GM18858 (cell line): ENCODE measurements at regions not wholly inside any gene's neighbourhood (a gene's known extent, or its start where the extent isn't known, plus 50 kb on each side); places are given as distances from the start of the nearest gene placed in this dataset.
A peak's percentile ranks its signal among the peaks of the same experiment; 100 is the strongest.
"Not testable (repeated sequence)": the region's sequence is repeated elsewhere in the genome, so short reads cannot be mapped to it uniquely, and the experiment has no call there.

Source experiments
- ATAC-seq: cut with Tn5 transposase; IDR thresholded peaks from one replicate; pipeline ENCODE4 v1.9.1; 2021; ENCODE audit not compliant: unreplicated experiment

DNA sequence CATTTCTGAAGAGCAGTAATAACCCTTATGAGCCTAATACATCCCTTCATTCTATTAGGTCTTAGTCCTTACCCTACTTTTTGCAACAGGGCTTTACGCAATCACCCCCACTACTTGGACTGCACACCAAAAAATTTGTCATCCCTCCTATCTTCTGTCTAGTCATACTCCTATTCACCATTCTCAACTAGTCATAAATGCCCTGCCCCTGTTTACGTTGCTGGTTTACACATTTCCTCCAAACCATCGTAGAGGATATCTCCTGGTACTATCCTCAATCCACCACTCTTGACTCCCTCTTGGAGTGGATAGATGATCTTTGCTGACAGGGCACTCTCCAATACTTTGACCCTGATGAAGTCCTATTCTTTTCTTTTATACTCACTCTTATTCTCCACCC is 98.2 kb upstream of the CCNG1 start:
- no peak for ATAC-seq

DNA sequence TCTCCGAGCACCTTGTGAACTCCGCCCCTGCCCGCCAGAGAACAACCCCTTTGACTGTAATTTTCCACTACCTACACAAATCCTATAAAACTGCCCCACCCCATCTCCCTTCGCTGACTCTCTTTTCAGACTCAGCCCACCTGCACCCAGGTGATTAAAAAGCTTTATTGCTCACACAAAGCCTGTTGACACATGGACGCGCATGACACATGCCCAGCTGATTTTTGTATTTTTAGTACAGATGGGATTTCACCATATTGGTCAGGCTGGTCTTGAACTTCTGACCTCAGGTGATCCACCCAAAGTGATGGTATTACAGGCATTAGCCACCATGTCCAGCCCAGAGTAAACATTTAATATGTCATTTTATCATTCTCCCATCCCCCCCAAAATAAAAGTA is 97.0 kb upstream of the CCNG1 start:
- ATAC-seq = not testable (repeated sequence)

DNA sequence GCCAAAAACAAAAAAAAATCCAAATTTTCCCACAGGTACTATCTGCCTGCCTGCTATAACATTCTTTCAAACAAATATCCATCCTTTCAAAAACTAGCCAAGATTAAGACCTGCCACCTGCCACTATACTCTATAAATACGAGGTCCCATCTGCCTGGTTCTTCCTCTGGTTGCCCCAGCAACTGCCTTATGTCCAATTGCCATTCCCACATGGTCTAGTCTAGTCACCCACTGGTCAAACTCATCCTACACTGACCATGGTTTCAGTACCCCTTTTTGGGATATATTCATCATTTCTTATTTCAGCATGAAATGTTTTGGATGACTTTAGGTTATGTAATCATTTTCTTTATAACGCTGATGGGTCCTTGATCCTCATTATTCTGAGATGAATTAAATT is 95.1 kb upstream of the CCNG1 start:
- ATAC-seq = no peak

DNA sequence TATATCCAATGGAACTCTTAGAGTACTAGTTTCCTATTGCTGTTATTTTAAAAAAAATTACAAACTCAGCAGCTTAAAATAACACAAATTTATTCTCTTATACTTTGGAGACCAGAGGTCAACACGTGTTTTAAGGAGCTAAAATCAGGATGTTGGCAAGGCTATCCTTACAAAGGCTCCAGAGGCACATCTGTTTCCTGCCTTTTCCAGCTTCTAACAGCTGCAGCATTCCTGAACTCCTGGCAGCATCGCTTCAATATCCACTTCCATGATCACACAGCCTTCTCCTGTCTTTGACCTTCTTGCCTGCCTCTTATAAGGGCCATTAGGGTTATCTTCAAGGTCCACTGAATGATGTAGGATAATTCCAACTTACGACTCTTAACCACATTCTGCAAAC is 92.2 kb upstream of the CCNG1 start:
- ATAC-seq = no peak

DNA sequence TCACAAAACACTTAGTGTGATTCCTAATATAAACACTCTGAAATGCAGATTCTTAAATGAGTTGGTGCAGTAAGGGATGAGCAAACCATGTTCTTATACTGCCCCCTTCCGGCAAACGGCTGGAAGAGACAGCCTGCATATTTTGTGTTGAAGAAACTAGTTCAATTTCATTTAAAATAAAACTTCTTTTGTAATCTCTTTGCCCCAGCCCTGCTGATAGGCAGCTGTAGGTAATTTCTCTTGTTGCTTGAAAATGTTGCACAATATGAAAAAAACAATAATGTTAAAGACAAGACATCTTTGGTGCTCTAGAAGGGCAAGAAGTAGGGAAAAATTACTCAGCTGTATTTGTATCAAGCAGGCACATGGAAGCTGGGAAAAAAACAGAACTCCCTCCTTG is 89.7 kb upstream of the CCNG1 start:
- ATAC-seq = peak; percentile 52

DNA sequence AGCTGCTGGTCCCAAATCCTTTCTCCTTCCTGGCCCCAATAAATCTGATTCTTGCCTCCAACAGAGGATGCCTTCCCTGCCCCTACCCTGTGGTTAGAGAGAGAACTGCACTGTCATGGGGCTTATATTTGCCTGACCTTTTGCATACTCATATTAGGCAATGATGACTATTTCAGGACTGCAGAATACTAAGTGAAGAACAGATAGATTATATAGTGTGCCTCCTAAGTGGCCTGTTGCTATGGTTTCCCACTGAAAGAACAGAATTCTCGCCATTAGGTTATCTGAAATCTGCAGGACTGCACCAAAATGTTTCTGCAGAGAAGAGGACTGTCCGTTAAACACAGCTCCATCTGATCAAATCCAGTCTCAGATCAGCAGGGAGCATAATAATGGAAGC is 87.3 kb upstream of the CCNG1 start:
- ATAC-seq = no peak

DNA sequence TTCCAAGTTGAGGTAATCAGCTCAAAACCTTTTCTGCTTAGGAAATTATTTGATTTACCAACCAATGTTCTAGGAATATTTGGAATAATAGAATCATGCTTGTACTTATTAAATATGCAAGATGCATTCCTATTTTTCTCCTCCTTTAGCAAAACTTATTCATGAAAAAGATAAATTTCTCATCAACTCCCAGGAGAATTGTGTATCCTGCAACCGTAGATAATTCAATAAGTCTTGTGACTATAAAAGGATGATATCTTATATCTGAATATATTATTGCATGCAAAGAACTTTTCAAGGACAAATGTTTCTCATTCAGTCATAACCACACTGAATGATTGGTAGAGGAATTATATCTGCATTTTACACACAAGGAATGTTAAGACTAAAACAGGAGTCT is 84.9 kb upstream of the CCNG1 start:
- no peak for ATAC-seq

DNA sequence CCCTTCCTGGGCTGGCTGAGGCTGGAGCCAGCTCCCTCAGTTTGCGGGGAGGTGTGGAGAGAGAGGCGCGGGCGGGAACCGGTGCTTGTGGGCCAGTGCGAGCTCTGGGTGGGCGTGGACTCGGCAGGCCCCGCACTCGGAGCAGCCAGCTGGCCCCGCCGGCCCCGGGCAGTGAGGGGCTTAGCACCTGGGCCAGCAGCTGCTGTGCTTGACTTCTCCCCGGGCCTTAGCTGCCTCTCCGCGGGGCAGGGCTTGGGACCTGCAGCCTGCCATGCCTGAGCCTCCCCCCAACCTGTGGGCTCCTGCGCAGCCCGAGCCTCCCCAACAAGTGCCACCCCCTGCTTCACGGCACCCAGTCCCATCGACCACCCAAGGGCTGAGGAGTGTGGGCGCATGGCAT is 81.6 kb upstream of the CCNG1 start:
- not testable (repeated sequence) for ATAC-seq

DNA sequence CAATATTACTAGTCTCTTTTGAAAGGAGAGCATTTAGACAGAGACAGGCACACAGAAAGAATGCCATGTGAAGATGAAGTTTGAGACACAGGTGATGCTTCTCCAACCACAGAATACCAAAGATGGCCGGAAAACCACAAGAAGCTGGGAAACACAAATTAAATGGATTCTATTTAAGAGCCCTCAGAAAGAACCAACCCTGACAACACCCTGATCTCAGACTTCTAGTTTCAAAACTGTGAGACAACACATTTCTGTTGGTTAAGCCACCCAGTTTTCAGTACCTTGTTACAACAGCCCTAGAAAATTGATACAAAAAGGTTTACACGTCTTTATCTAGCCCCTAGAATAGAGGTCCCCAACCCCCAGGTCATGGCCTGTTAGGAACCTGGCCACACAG is 79.8 kb upstream of the CCNG1 start:
- no peak for ATAC-seq

DNA sequence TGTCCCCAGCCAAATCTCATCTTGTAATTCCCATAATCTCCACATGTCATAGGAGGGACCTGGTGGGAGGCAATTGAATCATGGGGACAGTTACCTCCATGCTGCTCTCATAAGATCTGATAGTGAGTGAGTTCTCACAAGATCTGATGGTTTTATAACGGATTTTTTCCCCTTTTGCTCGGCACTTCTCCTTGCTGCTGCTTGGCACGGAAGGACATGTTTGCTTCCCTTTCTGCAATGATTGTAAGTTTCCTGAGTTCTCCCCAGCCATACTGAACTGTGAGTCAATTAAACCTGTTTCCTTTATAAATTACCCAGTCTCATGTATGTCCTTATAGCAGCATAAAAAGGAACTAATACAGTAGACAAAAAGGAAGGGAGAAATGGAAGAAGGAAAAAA is 76.7 kb upstream of the CCNG1 start:
- no peak for ATAC-seq

DNA sequence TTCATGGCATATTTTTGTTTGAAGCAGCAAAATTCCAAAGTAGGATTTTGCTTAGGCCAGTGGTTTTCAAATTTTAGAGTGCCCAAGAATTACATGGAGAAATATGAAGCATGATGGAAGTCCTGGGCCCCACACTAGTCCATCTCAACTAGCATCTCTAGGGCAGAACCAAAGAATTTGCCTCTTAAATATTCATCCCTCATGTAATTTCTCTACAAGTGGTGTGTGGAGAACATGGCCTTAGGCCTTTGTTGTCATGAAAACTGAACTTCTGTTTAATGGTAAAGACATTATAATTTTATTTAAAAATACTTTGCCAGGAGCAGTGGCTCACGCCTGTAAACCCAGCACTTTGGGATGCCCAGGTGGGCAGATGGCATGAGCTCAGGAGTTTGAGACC is 75.9 kb upstream of the CCNG1 start:
- no peak for ATAC-seq

DNA sequence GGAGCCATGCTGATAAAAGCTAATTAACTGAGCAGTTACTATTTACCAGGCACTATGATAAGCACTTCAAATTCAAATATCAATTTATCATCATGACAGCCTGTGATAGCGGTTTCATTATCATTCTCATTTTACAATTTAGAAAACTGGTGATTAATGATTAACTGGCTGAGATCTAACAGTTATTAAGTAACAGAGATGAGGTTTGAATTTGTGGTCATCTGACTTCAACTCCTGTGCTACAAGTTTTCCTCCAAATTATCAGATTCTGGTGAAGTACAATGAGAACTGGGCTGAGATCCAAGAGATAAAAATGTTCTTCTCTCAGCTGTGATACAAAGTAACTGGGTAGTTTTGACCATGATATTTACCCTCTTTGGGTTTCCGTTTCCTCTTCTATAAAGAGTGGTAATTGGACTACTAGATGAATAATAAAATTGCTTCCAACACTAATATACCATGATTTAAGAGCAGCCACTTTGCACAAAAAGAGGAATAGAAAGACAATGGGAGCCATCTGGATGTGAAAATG is 74.5 kb upstream of the CCNG1 start:
- no peak for ATAC-seq

DNA sequence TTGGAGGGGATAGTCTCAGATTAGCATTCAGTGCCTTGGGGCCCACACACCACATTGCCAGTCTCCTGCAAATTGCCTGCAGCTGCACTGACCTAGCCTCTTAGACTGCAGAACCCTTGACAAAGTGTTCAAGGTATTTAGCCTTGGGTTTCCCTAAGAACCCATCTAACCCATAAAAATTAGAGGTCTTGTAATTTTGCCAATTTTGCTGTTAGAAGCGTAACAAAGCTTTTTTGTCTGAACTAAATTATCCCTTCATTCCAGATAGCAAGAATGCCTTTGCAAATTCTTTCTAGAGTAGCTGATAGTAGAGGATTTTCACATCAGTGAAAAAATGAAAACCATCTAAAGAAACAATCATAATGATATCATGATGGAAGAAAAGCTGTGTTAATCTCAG is 74.0 kb upstream of the CCNG1 start:
- ATAC-seq = no peak

DNA sequence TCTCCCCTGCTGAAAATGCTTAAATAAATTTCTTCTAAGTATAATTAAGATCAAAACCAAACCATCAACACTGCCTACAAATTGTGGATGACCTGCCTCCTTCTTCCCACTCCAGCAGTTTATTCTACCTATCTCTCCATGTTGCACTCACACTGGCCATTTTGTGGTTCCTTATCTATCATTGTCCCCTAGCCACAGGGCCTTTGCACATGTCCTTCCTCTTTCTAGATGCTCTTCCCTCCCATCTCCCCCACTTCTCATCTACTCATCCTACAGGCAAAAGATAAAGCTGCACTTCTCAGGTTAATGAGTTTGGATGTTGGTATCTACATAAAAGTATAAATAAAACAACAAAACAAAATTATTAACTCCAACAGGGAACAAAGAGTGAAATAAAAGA is 70.6 kb upstream of the CCNG1 start:
- ATAC-seq = no peak

DNA sequence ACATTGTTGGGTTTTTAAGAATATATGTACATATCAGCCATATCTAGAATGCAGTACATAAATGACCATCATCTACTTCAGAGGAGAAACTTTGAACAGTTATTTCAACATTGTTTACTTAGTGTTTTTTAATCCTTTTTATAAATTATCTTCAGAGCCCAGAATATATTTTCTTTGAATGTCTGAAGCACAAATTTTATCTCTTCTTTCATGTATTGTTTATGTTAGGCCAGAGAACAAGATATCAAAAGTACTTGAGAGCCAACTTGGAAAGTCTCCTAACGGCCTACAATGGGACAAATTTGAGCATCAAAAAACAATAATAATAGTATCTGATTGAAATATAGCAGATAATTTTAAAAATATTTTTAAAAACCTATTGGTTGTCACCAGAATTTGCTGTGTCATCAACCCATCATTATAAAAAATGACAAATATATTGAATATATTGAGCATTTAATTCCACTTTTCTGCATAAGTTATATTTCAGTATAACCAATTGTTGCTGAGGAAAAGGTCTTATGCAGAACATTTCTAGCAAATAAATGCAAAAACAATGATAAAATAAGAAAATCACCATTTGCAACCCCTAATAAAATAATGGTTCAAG is 67.5 kb upstream of the CCNG1 start:
- no peak for ATAC-seq

DNA sequence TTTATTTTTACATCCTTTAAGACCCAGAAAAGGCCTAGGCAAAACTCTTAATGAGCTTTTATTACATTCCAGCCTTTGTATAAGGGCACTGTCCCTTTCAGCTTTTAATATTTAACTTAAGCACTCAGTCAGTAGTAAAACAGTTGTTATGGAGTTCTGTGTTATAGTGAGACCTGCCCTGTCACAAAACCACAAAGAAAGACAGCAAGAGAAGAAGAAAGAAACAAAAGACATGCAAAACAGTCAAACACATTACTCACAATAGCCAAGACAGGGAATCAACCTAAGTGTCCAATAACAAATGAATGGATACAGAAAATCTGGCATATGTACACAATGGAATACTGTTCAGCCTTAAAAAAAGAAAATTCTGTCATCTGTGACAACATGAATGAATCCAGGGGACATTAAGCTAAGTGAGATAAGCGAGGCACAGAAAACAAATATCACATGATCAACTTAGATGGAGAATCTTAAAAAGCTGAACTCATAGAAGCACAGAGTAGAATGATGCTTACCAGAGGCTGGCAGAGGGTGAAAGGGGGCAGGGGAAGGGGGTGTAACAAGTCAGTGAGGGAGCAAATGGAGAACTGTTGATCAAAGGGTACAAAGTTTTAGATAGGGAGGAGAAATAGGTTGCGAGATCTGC is 63.8 kb upstream of the CCNG1 start:
- peak; percentile 46 for ATAC-seq

DNA sequence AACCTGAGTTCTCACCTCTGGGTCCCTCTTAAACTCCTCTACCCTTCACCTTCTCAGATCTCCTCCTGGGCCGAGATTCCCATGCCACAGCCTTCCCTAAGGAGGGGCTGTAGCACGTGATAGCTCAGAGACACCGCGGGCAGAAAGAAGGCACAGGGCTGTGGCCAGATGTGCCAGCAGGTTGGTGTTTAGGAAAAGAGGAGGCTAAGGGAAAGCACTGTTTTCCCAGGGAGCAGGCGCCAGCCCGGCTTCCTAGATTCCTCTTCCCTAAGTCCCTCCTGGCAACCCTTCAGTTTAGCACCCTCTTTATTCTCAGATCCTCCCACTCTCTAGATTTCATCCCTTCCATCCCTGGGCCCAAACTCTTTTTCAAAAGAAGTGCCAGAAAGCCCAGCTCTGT is 59.4 kb upstream of the CCNG1 start:
- ATAC-seq = no peak

DNA sequence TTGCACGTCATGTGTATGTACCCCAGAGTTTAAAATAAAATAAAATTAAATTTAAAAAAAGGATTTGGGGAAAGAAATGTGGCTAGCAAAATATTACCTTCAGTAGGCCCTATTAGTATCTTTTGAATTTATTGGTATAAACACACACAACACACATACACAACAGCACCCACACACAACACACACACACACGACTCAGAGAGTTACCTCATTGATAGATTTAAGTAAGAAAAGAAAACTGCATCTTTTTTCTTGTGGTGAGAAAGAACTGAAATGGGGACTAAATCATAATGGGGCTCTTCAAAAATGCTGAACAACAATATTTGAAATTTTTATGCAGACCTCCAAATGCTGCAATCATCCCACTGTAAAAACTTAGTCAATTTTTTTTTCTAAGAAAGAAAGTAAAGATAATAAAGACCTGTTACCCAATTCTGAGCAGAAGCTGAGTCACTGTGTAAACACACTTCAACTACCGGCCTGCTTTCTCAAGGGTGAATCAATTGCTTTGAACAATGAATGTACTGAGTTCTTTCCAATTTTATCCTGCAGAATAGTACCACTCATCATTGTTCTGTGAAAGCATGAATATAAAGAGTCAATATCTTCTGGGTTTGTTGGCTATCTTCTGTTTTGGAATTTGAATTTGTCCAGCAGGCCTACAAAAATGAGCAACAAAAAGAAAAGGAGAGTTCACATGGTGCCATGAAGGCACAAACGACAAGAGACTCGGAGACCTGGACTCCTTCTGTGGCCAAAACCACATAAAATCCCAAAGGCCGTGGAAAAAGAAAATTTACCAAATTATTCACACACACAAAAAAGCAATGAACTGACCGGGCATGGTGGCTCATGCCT is 57.9 kb upstream of the CCNG1 start:
- no peak for ATAC-seq

DNA sequence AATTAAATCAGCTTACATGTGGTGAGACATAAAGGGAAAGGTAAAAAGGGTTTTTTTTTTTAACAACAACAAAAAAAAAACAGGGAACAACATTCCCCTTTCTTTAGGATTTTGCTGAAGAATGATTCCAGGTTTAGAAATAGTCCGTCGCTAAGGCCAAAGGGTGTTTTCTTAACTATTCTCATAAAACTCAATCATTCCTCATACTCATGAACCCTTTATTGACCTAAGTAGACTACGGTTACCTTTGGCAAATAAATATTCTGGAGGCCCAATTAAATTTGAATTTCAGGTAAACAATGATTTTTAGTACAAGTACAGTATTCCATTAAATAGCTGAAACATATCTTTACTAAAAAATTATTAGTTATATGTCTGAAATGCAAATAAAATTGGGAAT is 55.6 kb upstream of the CCNG1 start:
- ATAC-seq = no peak

DNA sequence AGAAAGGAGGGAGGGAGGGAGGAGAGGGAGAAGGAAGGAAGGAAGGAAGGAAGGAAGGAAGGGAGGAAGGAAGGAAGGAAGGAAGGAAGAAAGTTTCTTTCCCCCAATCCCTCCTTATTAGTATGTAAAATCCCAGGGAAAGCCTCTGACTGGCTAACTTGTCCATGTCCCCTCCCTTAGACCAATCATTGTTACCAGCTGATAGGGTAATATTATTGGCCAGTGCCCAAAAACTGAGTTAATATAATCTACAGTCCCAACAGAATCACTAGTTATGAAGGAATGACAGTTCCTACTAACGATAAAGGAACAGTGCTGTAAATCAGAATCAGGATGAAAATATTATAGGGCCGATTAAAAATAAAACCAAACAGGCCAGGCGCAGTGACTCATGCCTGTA is 53.6 kb upstream of the CCNG1 start:
- no peak for ATAC-seq

DNA sequence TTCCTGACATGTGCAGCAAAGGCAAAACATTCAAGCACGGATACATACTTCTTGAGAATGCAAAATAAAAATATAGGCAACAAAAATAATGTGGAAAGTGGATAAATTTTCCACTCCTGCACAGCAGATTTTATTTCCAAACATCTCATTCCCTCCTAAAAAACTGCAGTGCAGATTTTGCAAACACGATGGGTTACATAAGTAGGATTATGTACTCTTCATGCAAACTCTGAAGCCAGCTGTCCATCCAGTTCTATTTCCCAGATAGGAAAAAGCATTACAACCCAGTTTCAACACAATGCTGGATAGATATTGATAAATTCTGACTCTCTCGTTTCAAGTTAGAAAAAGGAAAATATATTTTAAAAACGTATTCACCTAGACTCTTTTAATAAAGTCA is 52.7 kb upstream of the CCNG1 start:
- no peak for ATAC-seq

DNA sequence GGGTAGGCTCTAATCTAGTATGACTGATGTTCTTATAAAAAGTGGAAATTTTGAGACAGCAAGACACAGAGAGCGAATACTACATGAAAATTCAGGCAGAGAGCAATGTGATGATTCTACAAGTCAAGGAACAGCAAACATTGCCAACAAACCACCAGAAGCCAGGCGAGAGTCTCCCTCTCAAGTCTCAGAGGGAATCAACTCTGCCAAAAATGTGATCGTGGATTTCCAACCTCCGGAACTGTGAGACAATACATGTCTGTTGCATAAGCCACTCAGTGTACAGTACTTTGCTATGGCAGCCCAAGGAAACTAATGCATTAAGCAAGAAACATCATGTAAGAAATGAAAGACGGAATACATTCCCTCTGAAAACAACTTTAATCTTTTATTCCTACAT is 52.1 kb upstream of the CCNG1 start:
- ATAC-seq = no peak
